ENCODE measurements at regions not wholly inside any gene's neighbourhood (a gene's known extent, or its start where the extent isn't known, plus 50 kb on each side); places are given as distances from the start of the nearest gene placed in this dataset.

DNA sequence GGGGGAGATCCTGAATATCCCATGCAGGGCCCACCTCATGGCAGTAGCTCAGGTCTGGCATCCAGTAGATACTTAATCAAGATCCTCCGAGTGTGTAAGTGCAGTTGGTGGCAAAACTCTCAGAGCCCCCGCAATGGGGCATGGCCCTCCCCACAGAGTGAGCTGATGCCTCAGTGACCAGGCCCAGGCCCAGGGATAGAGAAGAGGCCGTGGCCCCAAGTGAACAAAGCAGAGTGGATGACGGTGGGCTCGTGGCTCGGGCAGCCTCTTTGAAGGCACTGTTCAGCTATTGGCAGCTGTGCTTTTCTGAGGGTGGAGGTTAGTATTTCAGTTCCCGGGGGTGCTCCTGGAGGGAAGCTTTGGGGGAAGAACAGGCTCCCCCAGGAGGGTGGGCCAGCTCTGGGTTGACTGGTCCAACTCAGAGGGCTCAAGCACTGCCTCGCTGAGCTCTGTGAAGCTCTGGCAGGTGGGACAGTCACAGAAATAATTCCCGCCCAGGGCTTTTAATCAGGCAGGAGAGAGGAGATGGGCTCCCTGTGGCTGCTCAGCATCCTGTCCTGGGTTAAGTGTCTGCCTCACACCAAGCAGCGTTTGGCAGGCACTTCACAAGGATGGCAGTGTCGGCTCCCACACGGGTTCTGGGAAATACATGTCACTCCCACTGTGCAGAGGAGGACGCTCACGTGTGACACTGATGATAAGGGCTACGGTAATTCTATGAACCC lies 583.6 kb downstream of the TCERG1L start:
- ATAC-seq, result no peak

GRCh38 chr10:130728531-130729215 lies 582.8 kb downstream of the TCERG1L start:
- Mint-ChIP-seq H3K4me1 (no peaks in the 10 kb centered on the region), H3K4me3 (no peak overlapping the region), H3K9me3 (no peaks in the 10 kb centered on the region), H3K27me3 (peaks cover 10% of the 10 kb centered on the region), H3K27ac (no peak overlapping the region)
- ATAC-seq (no peak), DNase-seq (no peak)

More for the DNA sequence above, 583.6 kb downstream of the TCERG1L start:
- DNase-seq, result no peak
- Mint-ChIP-seq H3K4me3 (no peak overlapping the region), H3K27me3 (peaks cover 10% of the 10 kb centered on the region), H3K9me3 (no peaks in the 10 kb centered on the region), H3K4me1 (no peaks in the 10 kb centered on the region), H3K27ac (peak overlapping the region in 1 of 2 donors; percentile 49)

- ATAC-seq (no peak), DNase-seq (no peak)
- peaks cover 10% of the 10 kb centered on the region for H3K27me3 Mint-ChIP-seq
- peaks cover 0 to 9% of the 10 kb centered on the region in 2 donors for H3K9me3 Mint-ChIP-seq
- H3K4me1 Mint-ChIP-seq, result no peaks in the 10 kb centered on the region
- H3K27ac Mint-ChIP-seq, result no peak overlapping the region
- no peak overlapping the region for H3K4me3 Mint-ChIP-seq
Observed at GRCh38 chr10:130729876-130730275, 581.6 kb downstream of the TCERG1L start.

GRCh38 chr10:130737186-130737585 lies 574.3 kb downstream of the TCERG1L start:
- DNase-seq, result no peak
- Mint-ChIP-seq H3K4me3 (no peak overlapping the region), H3K27ac (no peak overlapping the region), H3K4me1 (no peaks in the 10 kb centered on the region), H3K27me3 (no peaks in the 10 kb centered on the region), H3K9me3 (peaks cover 0 to 20% of the 10 kb centered on the region in 2 donors)
- ATAC-seq, result no peak

- Mint-ChIP-seq H3K9me3 (peaks cover 0 to 20% of the 10 kb centered on the region in 2 donors), H3K4me1 (no peaks in the 10 kb centered on the region), H3K27ac (no peak overlapping the region), H3K4me3 (no peak overlapping the region), H3K27me3 (no peaks in the 10 kb centered on the region)
- no peak for ATAC-seq
- no peak for DNase-seq
Observed at GRCh38 chr10:130737621-130738020, 573.9 kb downstream of the TCERG1L start.

DNA sequence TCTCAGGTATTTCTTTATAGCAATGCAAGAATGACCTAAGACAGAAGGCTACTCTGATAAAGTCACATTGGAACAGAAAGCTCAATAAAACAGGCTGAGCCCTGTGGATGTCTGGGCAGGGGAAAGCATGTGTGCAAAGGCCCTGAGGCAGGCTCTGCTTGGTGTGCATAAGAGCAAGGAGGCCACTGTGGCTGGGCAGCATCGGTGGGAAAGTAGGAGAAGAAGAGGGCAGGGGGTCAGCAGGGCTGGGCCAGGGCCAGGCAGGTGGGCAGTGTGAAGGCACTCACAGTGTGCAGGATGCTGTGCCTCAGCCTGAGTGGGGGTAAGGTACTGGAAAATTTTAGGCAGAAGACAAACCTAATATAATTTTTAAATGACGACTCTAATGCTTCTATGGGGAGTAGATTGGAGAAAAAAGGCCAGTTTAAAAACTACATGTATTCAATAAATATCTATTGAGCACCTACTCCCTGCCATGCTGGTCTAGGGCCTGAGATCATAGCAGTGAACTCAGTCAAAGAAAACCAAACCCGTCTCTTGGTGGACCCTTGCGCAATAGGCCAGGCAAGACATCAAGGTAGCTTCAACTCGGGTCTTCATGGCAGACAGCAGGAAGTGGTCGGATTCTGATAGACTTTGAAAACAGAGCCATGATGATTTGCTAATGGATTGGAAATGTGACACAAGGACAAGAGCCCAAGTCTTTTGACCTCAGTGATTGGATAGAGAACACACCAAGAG lies 572.3 kb downstream of the TCERG1L start:
- DNase-seq (no peak), ATAC-seq (no peak)
- H3K9me3 Mint-ChIP-seq, result peaks cover 0 to 17% of the 10 kb centered on the region in 2 donors
- no peak overlapping the region for H3K27ac Mint-ChIP-seq
- no peaks in the 10 kb centered on the region for H3K4me1 Mint-ChIP-seq
- no peak overlapping the region for H3K4me3 Mint-ChIP-seq
- H3K27me3 Mint-ChIP-seq, result no peaks in the 10 kb centered on the region

DNA sequence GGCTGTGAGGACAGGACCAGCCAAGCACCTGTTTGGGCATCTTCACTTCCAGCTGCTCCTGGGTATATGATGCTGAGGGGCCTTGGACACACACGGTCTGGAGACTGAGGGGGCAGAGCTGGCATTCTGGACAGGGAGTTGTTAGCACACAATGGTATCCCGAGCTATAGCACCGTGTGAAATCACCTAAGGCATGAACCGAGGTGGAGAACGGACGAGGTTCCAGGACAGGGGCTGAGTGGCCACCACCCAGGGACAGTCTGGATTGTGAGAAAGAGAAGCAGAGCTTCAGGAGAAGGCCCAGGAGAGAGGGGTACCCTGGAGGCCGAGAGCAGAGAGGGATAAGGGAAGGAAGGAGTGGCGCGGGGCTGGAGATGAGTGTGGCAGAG lies 571.8 kb downstream of the TCERG1L start:
- H3K27me3 Mint-ChIP-seq, result no peaks in the 10 kb centered on the region
- no peaks in the 10 kb centered on the region for H3K4me1 Mint-ChIP-seq
- peak overlapping the region in 1 of 2 donors; percentile 2 for H3K27ac Mint-ChIP-seq
- H3K9me3 Mint-ChIP-seq, result peaks cover 0 to 12% of the 10 kb centered on the region in 2 donors
- ATAC-seq (no peak), DNase-seq (no peak)
- H3K4me3 Mint-ChIP-seq, result no peak overlapping the region

- H3K4me3 Mint-ChIP-seq, result no peak overlapping the region
- no peak for ATAC-seq
- peaks cover under 1% of the 10 kb centered on the region for H3K27me3 Mint-ChIP-seq
- H3K9me3 Mint-ChIP-seq, result peaks cover 0 to 8% of the 10 kb centered on the region in 2 donors
- H3K27ac Mint-ChIP-seq, result no peak overlapping the region
- DNase-seq, result no peak
- no peaks in the 10 kb centered on the region for H3K4me1 Mint-ChIP-seq
Observed at GRCh38 chr10:130740166-130740565, 571.4 kb downstream of the TCERG1L start.

GRCh38 chr10:130740915-130741750 lies 570.4 kb downstream of the TCERG1L start:
- Mint-ChIP-seq H3K27ac (no peak overlapping the region), H3K4me3 (no peak overlapping the region), H3K4me1 (no peaks in the 10 kb centered on the region), H3K27me3 (peaks cover 6% of the 10 kb centered on the region), H3K9me3 (no peaks in the 10 kb centered on the region)
- DNase-seq (no peak), ATAC-seq (no peak)

- ATAC-seq (peak; percentile 18), DNase-seq (no peak)
- Mint-ChIP-seq H3K27ac (no peak overlapping the region), H3K27me3 (peaks cover 6% of the 10 kb centered on the region), H3K4me3 (no peak overlapping the region), H3K4me1 (no peaks in the 10 kb centered on the region), H3K9me3 (no peaks in the 10 kb centered on the region)
Observed at GRCh38 chr10:130741901-130742855, 569.3 kb downstream of the TCERG1L start.

- H3K9me3 Mint-ChIP-seq, result no peaks in the 10 kb centered on the region
- no peak overlapping the region for H3K27ac Mint-ChIP-seq
- peaks cover 6% of the 10 kb centered on the region for H3K27me3 Mint-ChIP-seq
- no peak for DNase-seq
- H3K4me3 Mint-ChIP-seq, result no peak overlapping the region
- ATAC-seq, result no peak
- no peaks in the 10 kb centered on the region for H3K4me1 Mint-ChIP-seq
Observed at GRCh38 chr10:130742941-130743675, 568.4 kb downstream of the TCERG1L start.

DNA sequence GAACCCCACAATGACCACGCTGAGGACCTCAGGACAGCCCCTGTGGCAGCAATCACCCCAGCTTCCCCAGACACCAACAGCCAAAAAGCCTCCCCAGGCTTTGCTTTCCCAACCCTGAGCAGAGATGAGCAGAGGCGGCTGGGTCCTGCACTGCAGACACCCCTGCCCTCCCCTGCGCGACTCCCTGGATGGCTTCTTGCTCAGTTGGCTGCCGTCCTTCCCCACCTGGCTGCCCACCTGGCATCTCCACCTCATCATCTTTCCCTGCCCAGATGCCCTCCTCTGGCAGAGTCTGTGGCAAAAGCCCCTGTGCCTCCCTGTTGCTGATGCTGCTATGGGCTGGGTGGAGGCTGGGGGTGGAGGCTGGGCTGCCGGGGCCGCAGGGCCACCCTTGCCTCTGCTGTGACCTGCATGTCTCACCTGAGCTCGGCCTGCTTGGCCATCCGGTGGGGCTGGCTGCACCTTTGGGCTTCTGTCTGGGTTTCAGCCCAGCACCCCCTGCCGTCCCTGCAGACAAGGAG lies 567.7 kb downstream of the TCERG1L start:
- no peaks in the 10 kb centered on the region for H3K9me3 Mint-ChIP-seq
- no peak for DNase-seq
- H3K27me3 Mint-ChIP-seq, result peaks cover 6% of the 10 kb centered on the region
- no peak for ATAC-seq
- no peaks in the 10 kb centered on the region for H3K4me1 Mint-ChIP-seq
- H3K27ac Mint-ChIP-seq, result no peak overlapping the region
- H3K4me3 Mint-ChIP-seq, result no peak overlapping the region

GRCh38 chr10:130744631-130745030 lies 566.9 kb downstream of the TCERG1L start:
- H3K4me3 Mint-ChIP-seq, result no peak overlapping the region
- H3K9me3 Mint-ChIP-seq, result no peaks in the 10 kb centered on the region
- DNase-seq (no peak), ATAC-seq (no peak)
- H3K27me3 Mint-ChIP-seq, result peaks cover 8% of the 10 kb centered on the region
- H3K4me1 Mint-ChIP-seq, result no peaks in the 10 kb centered on the region
- no peak overlapping the region for H3K27ac Mint-ChIP-seq

- no peaks in the 10 kb centered on the region for H3K4me1 Mint-ChIP-seq
- peak overlapping the region in 1 of 2 donors; percentile 11 for H3K27ac Mint-ChIP-seq
- H3K9me3 Mint-ChIP-seq, result no peaks in the 10 kb centered on the region
- H3K27me3 Mint-ChIP-seq, result peaks cover 14% of the 10 kb centered on the region
- ATAC-seq (no peak), DNase-seq (no peak)
- no peak overlapping the region for H3K4me3 Mint-ChIP-seq
Observed at GRCh38 chr10:130745251-130745650, 566.3 kb downstream of the TCERG1L start.
